H9 (cell line): ENCODE measurements at regions not wholly inside any gene's neighbourhood (a gene's known extent, or its start where the extent isn't known, plus 50 kb on each side); places are given as distances from the start of the nearest gene placed in this dataset.
A peak's percentile ranks its signal among the peaks of the same experiment; 100 is the strongest.

ENCODE experiments used
- DNase-seq: peaks from one replicate; pipeline ENCODE4 v3.0.0-alpha.2; 2017
- H2AFZ ChIP-seq: one replicate; pipeline ENCODE4 v1.6.1; 2013; ENCODE audit warnings: mild to moderate bottlenecking, low read length, control low read depth, moderate library complexity
- H2AK5ac ChIP-seq: 2 replicates; pipeline ENCODE4 v1.6.1; 2013; ENCODE audit warnings: low read length, control low read depth, mixed read lengths; ENCODE audit not compliant: insufficient read length
- H2BK120ac ChIP-seq: one replicate; pipeline ENCODE4 v1.6.1; 2013; ENCODE audit warnings: low read depth, mild to moderate bottlenecking, low read length, control low read depth, inconsistent platforms; ENCODE audit not compliant: poor library complexity, severe bottlenecking
- H2BK12ac ChIP-seq: 2 replicates; pipeline ENCODE4 v1.6.1; 2013; ENCODE audit warnings: low read length, control low read depth, mixed read lengths, low read depth; ENCODE audit not compliant: insufficient read length
- H2BK15ac ChIP-seq: 2 replicates; pipeline ENCODE4 v1.6.1; 2013; ENCODE audit warnings: low read depth, low read length, control low read depth
- H2BK20ac ChIP-seq: one replicate; pipeline ENCODE4 v1.6.1; 2013; ENCODE audit warnings: low read depth, mild to moderate bottlenecking, low read length, control low read depth, inconsistent platforms; ENCODE audit not compliant: poor library complexity, severe bottlenecking
- H2BK5ac ChIP-seq: 2 replicates; pipeline ENCODE4 v1.6.1; 2013; ENCODE audit warnings: low read length, control low read depth, mixed read lengths; ENCODE audit not compliant: insufficient read length
- H3K14ac ChIP-seq: 2 replicates; pipeline ENCODE4 v1.6.1; 2013; ENCODE audit warnings: low read length, control low read depth; ENCODE audit not compliant: insufficient read depth
- H3K18ac ChIP-seq: 2 replicates; pipeline ENCODE4 v1.6.1; 2013; ENCODE audit warnings: low read depth, mild to moderate bottlenecking, mixed read lengths, low read length, control low read depth; ENCODE audit not compliant: insufficient read length
- H3K23ac ChIP-seq: 2 replicates; pipeline ENCODE4 v1.6.1; 2013; ENCODE audit warnings: low read length, control low read depth, mixed read lengths, low read depth; ENCODE audit not compliant: insufficient read length
- H3K23me2 ChIP-seq: 2 replicates; pipeline ENCODE4 v1.6.1; 2013; ENCODE audit warnings: low read depth, mild to moderate bottlenecking, mixed read lengths, low read length, control low read depth; ENCODE audit not compliant: insufficient read length, poor library complexity, severe bottlenecking
- H3K27ac ChIP-seq: 2 replicates; pipeline ENCODE4 v1.5.1; 2013; ENCODE audit warnings: low read length, control low read depth, mixed read lengths, low read depth; ENCODE audit not compliant: insufficient read length
- H3K27me3 ChIP-seq: 2 replicates; pipeline ENCODE4 v1.6.1; 2013; ENCODE audit warnings: low read length, control low read depth, inconsistent platforms; ENCODE audit not compliant: insufficient read depth
- H3K4ac ChIP-seq: 2 replicates; pipeline ENCODE4 v1.6.1; 2013; ENCODE audit warnings: low read depth, mild to moderate bottlenecking, control low read depth, inconsistent platforms, low read length, moderate library complexity
- H3K4me1 ChIP-seq: 2 replicates; pipeline ENCODE4 v1.6.1; 2013; ENCODE audit warnings: low read length, control low read depth, inconsistent platforms; ENCODE audit not compliant: insufficient read depth
- H3K4me2 ChIP-seq: 2 replicates; pipeline ENCODE4 v1.6.1; 2013; ENCODE audit warnings: low read length, control low read depth, mixed read lengths; ENCODE audit not compliant: insufficient read length, insufficient read depth
- H3K56ac ChIP-seq: 2 replicates; pipeline ENCODE4 v1.6.1; 2013; ENCODE audit warnings: low read depth, mild to moderate bottlenecking, mixed read lengths, low read length, control low read depth; ENCODE audit not compliant: insufficient read length
- H3K79me1 ChIP-seq: 2 replicates; pipeline ENCODE4 v1.6.1; 2013; ENCODE audit warnings: low read depth, mild to moderate bottlenecking, moderate library complexity, low read length, control low read depth, inconsistent platforms; ENCODE audit not compliant: insufficient read depth, poor library complexity, severe bottlenecking
- H3K79me2 ChIP-seq: 2 replicates; pipeline ENCODE4 v1.6.1; 2013; ENCODE audit warnings: low read length, control low read depth, inconsistent platforms; ENCODE audit not compliant: insufficient read depth
- H3K9ac ChIP-seq: 2 replicates; pipeline ENCODE4 v1.6.1; 2013; ENCODE audit warnings: low read length, control low read depth, mixed read lengths; ENCODE audit not compliant: insufficient read length; ENCODE audit errors: extremely low read depth
- H3K9me3 ChIP-seq: one replicate; pipeline ENCODE4 v1.6.1; 2013; ENCODE audit warnings: low read depth, low read length, inconsistent platforms; ENCODE audit not compliant: control insufficient read depth
- H3T11ph ChIP-seq: one replicate; pipeline ENCODE4 v1.6.1; 2013; ENCODE audit warnings: mild to moderate bottlenecking, low read length, control low read depth, inconsistent platforms
- H4K20me1 ChIP-seq: one replicate; pipeline ENCODE4 v1.6.1; 2013; ENCODE audit not compliant: control insufficient read depth, insufficient read length, insufficient read depth
- H4K5ac ChIP-seq: 2 replicates; pipeline ENCODE4 v1.6.1; 2013; ENCODE audit warnings: low read depth, mild to moderate bottlenecking, mixed read lengths, low read length, control low read depth; ENCODE audit not compliant: insufficient read length
- H4K8ac ChIP-seq: replicated peaks from 2 replicates; pipeline ENCODE4 v1.6.1; 2013; ENCODE audit warnings: low read length, control low read depth, mixed read lengths, low read depth; ENCODE audit not compliant: insufficient read length
- H4K91ac ChIP-seq: 2 replicates; pipeline ENCODE4 v1.6.1; 2013; ENCODE audit warnings: low read depth, mild to moderate bottlenecking, moderate library complexity, mixed read lengths, low read length, control low read depth; ENCODE audit not compliant: insufficient read length
- H3K27ac Mint-ChIP-seq, 3 experiments: 2 replicates in 2 of 3; 3 replicates in 1 of 3; pipeline ENCODE4 v1.8.0; 2020 to 2021; ENCODE audit warnings: mixed read lengths in 3 of 3, mild to moderate bottlenecking in 1 of 3, moderate library complexity in 1 of 3
- H3K27me3 Mint-ChIP-seq: 2 replicates; pipeline ENCODE4 v1.8.0; 2021; ENCODE audit warnings: low read depth, mild to moderate bottlenecking, moderate library complexity, mixed read lengths
- H3K36me3 Mint-ChIP-seq, 3 experiments: 2 replicates in 2 of 3; 3 replicates in 1 of 3; pipeline ENCODE4 v1.8.0; 2020 to 2021; ENCODE audit warnings: low read depth in 3 of 3, mixed read lengths in 3 of 3; ENCODE audit not compliant: insufficient read depth in 1 of 3
- H3K4me1 Mint-ChIP-seq, 2 experiments: 2 replicates each; pipeline ENCODE4 v1.8.0; 2020; ENCODE audit warnings: mixed read lengths in 2 of 2
- H3K4me3 Mint-ChIP-seq, 2 experiments: 2 replicates in 1 of 2; 3 replicates in 1 of 2; pipeline ENCODE4 v1.8.0; 2020 to 2021; ENCODE audit warnings: mild to moderate bottlenecking in 2 of 2, mixed read lengths in 2 of 2, moderate library complexity in 1 of 2
- H3K9me3 Mint-ChIP-seq, 2 experiments: 2 replicates in 1 of 2; 3 replicates in 1 of 2; pipeline ENCODE4 v1.8.0; 2020; ENCODE audit warnings: mild to moderate bottlenecking in 2 of 2, mixed read lengths in 2 of 2, moderate library complexity in 1 of 2
- WGBS: extraction: QIAGEN DNeasy Blood & Tissue Kit; methylation state at CpG from one replicate; pipeline ENCODE4 v1.1.7; 2013; ENCODE audit warnings: missing lambda C conversion rate, low lambda C conversion rate, mixed read lengths; ENCODE audit not compliant: insufficient read length; ENCODE audit errors: extremely low coverage; 5-methylcytosine and 5-hydroxymethylcytosine counted together
- TF ChIP-seq, protein P1 (sequence below): fragments of 200-600 bp; sonication (generic); conservative IDR thresholded peaks from 3 replicates; pipeline ENCODE4 v1.8.0; 2021; ENCODE audit warnings: antibody characterized with exemption, mild to moderate bottlenecking

DNA sequence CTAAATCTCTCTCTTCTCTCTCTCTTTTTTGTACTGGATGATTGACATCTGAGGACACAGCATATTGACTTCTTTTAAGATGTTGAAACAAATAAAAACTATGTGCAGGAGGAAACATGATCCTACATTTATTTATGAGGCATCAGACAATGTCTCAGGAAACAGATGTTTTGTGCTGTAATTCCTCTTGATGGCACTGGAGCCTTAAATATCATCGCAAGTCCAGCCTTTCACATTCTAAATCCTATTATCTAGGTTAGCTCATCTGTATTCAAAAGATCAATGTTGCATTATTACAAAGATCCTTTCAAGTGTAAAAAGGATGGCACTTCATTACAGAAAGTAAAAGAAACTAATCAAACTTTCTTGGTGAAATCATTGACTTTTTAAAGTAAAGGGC is 63.9 kb downstream of the MAT2B start:
- Histone ChIP-seq H3T11ph (no peak overlapping the region), H2BK12ac (no peak overlapping the region), H3K18ac (no peak overlapping the region), H3K56ac (no peak overlapping the region), H2BK20ac (no peak overlapping the region), H3K23me2 (peaks cover 10% of the 10 kb centered on the region), H4K91ac (no peak overlapping the region), H4K5ac (no peak overlapping the region), H2BK15ac (no peak overlapping the region), H4K20me1 (no peaks in the 10 kb centered on the region), H4K8ac (no peak overlapping the region), H3K9ac (no peak overlapping the region), H3K14ac (no peak overlapping the region), H3K23ac (no peak overlapping the region), H3K4me2 (no peak overlapping the region), H3K79me1 (no peaks in the 10 kb centered on the region), H3K4ac (no peak overlapping the region), H2BK5ac (no peak overlapping the region), H3K79me2 (no peaks in the 10 kb centered on the region), H2BK120ac (no peak overlapping the region), H2AK5ac (no peak overlapping the region), H3K9me3 (no peaks in the 10 kb centered on the region), H2AFZ (no peak overlapping the region), H3K27ac (no peak overlapping the region), H3K4me1 (peaks cover 2% of the 10 kb centered on the region; the same call in 1 of the 2 replicates), H3K27me3 (no peaks in the 10 kb centered on the region; the same call in 1 of the 2 replicates)
- DNase-seq: no peak
- peaks cover 46 to 47% of the 10 kb centered on the region in 2 experiments for H3K4me1 Mint-ChIP-seq
- H3K36me3 Mint-ChIP-seq: no peaks in the 10 kb centered on the region
- peaks cover 42% of the 10 kb centered on the region for H3K27me3 Mint-ChIP-seq
- no CpG with 5 or more reads among the region's 1 CpG for WGBS
- TF ChIP-seq, protein P1, sequence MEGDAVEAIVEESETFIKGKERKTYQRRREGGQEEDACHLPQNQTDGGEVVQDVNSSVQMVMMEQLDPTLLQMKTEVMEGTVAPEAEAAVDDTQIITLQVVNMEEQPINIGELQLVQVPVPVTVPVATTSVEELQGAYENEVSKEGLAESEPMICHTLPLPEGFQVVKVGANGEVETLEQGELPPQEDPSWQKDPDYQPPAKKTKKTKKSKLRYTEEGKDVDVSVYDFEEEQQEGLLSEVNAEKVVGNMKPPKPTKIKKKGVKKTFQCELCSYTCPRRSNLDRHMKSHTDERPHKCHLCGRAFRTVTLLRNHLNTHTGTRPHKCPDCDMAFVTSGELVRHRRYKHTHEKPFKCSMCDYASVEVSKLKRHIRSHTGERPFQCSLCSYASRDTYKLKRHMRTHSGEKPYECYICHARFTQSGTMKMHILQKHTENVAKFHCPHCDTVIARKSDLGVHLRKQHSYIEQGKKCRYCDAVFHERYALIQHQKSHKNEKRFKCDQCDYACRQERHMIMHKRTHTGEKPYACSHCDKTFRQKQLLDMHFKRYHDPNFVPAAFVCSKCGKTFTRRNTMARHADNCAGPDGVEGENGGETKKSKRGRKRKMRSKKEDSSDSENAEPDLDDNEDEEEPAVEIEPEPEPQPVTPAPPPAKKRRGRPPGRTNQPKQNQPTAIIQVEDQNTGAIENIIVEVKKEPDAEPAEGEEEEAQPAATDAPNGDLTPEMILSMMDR: peak; percentile 58
- no peak overlapping the region for H3K4me3 Mint-ChIP-seq
- no peaks in the 10 kb centered on the region for H3K9me3 Mint-ChIP-seq
- H3K27ac Mint-ChIP-seq: no peak overlapping the region
